Activated CD4-positive, alpha-beta T cell treated with anti-CD3 and anti-CD28 coated beads, Interleukin-2, Interleukin-6, amounts not matched to agents 100 ng/mL and 50 ng/mL, durations not matched to agents 16 hours and 8 hours (primary cell): ENCODE measurements at regions not wholly inside any gene's neighbourhood (a gene's known extent, or its start where the extent isn't known, plus 50 kb on each side); places are given as distances from the start of the nearest gene placed in this dataset.
"Not testable (repeated sequence)": the region's sequence is repeated elsewhere in the genome, so short reads cannot be mapped to it uniquely, and the experiment has no call there.

Experiments used
- DNase-seq: peaks from one replicate; pipeline ENCODE4 v3.0.0-alpha.2; 2020

DNA sequence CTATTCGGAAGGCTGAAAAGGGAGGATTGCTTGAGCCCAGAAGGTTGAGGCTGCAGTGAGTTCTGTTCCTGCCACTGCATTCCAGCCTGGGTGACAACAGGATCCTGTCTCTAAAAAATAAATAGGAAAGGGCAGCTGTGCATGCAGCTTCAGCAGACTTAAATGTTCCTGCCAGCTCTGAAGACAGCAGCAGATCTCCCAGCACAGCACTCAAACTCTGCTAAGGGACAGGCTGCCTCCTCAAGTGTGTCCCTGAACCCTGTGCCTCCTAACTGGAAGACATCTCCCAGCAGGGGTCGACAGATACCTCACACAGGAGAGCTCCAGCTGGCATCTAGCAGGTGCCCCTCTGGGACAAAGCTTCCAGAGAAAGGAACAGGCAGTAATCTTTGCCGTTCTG, 117.9 kb downstream of the CXCL12 start:
- no peak for DNase-seq

- no peak for DNase-seq
Observed at GRCh38 chr10:44264244-44264643, 120.7 kb downstream of the CXCL12 start.

DNA sequence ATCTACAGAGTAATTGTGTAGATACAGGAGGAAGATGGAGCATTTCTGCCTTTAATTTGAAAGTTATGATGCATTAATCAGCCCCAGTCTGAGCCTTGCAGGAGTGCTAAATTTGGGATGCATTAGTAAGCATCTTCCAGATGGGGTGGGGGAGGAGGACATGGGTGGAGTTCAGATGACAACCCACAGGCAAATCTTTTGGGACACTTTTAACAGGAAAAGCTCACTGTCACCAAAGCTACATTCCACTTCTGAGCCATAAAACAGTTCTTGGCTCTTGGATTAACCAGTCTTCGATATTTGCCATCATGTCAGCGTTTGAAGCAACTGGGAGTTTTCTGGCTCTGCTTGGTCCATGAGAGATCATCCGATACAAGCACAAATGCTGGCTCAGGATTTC, 121.1 kb downstream of the CXCL12 start:
- DNase-seq, result no peak

- DNase-seq, result no peak
Observed at GRCh38 chr10:44262551-44263251, 122.2 kb downstream of the CXCL12 start.

DNA sequence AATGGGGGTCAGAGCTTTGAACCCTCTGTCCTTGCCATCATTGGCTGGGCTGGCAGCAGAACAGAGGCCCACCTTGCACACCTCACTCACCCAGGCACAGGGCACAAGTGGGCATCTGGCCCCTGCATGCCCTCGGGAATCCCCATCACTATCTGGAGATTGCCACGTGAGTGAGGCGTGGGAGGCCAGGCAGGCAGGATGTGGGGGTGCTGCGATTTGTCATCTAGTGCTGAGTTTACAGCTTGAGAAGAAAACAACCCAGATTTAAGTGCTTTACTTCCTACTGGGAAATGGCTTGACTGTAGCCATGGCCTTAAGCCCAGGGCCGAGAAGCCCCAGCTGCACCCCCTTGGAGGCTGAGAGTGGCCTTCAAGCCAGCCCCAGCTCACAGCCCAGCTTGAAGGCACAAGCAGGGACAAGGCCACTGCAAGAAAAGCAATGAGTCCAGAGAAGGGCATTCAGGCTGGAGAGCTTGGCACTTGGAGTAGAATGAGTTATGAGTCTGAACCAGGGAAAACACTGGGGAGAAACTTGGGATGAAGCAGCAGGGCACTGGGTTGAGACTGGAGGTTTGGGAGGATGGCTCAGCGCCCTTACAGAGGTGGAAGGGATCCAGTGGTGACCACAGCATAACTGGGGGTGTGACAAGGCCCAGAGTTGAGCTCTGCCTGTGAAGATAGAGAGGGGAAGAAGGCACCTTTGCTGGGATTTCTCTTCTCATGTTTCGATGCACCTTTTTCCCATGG, 123.0 kb downstream of the CXCL12 start:
- peak; percentile 11 for DNase-seq

- DNase-seq, result no peak
Observed at GRCh38 chr10:44261296-44261695, 123.6 kb downstream of the CXCL12 start.

- no peak for DNase-seq
Observed at GRCh38 chr10:44260286-44260928, 124.5 kb downstream of the CXCL12 start.

GRCh38 chr10:44259090-44259874, 125.6 kb downstream of the CXCL12 start:
- no peak for DNase-seq

- no peak for DNase-seq
Observed at GRCh38 chr10:44258460-44259089, 126.3 kb downstream of the CXCL12 start.

DNA sequence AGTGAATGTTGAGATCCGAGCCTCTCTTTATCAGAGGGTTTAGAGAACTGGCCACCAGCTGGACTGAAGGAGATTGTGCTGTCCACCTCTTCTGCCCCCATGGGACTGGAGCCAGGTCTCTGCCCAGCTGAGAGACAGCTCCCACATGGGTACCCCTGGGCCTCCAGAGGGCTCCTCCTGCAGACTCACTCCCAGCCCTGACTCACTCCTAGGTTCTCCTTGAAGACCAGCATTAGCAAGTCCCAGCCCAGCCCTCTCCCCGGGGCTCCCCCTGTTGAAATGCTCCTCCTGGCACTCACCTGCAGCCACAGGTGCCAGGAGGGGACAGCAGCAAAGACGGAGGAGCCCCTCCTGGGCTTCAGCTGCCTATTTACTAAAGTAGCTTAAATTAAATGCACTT, 126.9 kb downstream of the CXCL12 start:
- no peak for DNase-seq

GRCh38 chr10:44253769-44254462, 131.0 kb downstream of the CXCL12 start:
- DNase-seq, result no peak

- not testable (repeated sequence) for DNase-seq
Observed at GRCh38 chr10:44252631-44253030, 132.3 kb downstream of the CXCL12 start.

- DNase-seq, result not testable (repeated sequence)
Observed at GRCh38 chr10:44249933-44250332, 135.0 kb downstream of the CXCL12 start.

- no peak for DNase-seq
Observed at GRCh38 chr10:44249490-44249889, 135.4 kb downstream of the CXCL12 start.

GRCh38 chr10:44246700-44247099, 138.2 kb downstream of the CXCL12 start:
- not testable (repeated sequence) for DNase-seq

DNA sequence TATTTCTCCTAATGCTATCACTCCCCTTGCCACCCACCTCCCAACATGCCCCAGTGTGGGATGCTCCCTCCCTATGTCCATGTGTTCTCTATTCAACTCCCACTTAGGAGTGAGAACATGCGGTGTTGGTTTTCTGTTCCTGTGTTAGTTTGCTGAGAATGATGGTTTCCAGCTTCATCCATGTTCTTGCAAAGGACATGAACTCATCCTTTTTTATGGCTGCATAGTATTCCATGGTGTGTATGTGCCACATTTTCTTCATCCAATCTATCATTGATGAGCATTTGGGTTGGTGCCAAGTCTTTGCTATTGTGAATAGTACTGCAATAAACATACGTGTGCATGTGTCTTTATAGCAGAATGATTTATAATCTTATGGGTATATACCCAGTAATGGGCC, 138.6 kb downstream of the CXCL12 start:
- DNase-seq, result not testable (repeated sequence)

GRCh38 chr10:44245601-44245938, 139.3 kb downstream of the CXCL12 start:
- no peak for DNase-seq

GRCh38 chr10:44244745-44245600, 139.9 kb downstream of the CXCL12 start:
- DNase-seq, result no peak

DNA sequence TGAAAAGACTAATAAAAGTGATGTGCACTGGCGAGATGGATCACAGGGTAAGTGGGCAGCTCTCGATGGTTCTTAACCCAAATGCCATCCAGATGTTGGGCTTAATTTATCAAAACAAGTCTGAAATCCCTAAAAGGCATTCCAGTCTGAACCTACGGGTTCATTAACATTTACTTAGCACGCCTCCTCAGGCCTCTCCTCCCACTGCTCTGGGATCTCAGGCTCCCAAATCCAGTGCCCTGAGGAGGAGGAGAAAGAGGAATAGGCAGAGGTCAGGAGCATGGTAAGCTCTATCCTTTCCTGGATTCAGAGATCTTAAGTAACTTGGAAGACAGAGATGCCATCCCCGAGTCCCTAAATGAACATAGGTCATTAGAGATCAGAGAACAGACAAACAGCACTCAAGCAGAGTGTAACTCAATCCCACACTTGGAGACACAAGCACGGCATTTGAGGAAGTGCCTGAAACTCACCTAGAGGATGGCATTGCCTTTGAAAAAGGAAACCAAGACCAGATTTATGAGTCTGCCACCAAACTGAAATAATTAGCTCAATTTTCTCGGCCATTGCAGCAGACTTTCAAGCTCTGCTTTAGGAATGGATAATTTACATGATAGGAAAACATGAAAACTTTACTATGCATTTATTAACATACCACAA, 140.9 kb downstream of the CXCL12 start:
- DNase-seq, result no peak

GRCh38 chr10:44242826-44243225, 142.1 kb downstream of the CXCL12 start:
- DNase-seq, result no peak

GRCh38 chr10:44242091-44242490, 142.8 kb downstream of the CXCL12 start:
- DNase-seq, result no peak
